ENCODE measurements at regions not wholly inside any gene's neighbourhood (a gene's known extent, or its start where the extent isn't known, plus 50 kb on each side); places are given as distances from the start of the nearest gene placed in this dataset.

DNA sequence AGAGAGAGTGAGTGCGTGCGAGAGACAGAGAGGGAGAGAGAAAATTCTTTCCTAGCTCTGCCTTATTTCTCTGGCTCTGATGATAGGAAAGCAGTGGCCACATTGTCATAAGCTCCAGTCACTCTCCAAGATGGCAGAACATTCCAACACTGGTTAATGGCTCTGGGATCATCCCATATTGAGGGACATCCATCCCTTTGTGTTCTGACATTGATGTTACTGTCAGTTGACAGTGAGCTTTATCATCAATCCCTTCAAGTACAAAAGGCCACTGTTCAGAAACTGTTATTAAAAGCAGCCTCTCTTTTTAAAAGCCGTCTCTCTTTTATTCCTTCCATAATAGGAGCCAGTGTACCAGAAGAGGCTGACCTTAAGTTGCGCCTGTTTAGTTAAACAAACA, 1084.9 kb upstream of the RBFOX1 start:
- TF ChIP-seq POLR2A (IDR thresholded peaks at IDR 0.05) = no peak
- TF ChIP-seq, protein P1, sequence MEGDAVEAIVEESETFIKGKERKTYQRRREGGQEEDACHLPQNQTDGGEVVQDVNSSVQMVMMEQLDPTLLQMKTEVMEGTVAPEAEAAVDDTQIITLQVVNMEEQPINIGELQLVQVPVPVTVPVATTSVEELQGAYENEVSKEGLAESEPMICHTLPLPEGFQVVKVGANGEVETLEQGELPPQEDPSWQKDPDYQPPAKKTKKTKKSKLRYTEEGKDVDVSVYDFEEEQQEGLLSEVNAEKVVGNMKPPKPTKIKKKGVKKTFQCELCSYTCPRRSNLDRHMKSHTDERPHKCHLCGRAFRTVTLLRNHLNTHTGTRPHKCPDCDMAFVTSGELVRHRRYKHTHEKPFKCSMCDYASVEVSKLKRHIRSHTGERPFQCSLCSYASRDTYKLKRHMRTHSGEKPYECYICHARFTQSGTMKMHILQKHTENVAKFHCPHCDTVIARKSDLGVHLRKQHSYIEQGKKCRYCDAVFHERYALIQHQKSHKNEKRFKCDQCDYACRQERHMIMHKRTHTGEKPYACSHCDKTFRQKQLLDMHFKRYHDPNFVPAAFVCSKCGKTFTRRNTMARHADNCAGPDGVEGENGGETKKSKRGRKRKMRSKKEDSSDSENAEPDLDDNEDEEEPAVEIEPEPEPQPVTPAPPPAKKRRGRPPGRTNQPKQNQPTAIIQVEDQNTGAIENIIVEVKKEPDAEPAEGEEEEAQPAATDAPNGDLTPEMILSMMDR (IDR thresholded peaks at IDR 0.05) = no peak

Measured in uterus (tissue), 2 donors.